OCI-LY3 (cell line): ENCODE measurements at regions not wholly inside any gene's neighbourhood (a gene's known extent, or its start where the extent isn't known, plus 50 kb on each side); places are given as distances from the start of the nearest gene placed in this dataset.

Source experiments
- EZH2phosphoT487 ChIP-seq: fragments of 200-600 bp; shearing (Covaris generic); IDR thresholded peaks from 2 replicates; pipeline ENCODE4 v1.6.1; 2018; ENCODE audit warnings: antibody characterized with exemption, mixed run types, low read depth
- TF ChIP-seq, protein P1 (sequence below): fragments of 200-600, 300-600 bp; sonication (generic); IDR thresholded peaks from 2 replicates; pipeline ENCODE4 v1.5.1; 2014; ENCODE audit warnings: antibody characterized with exemption, low read length, low read depth

DNA sequence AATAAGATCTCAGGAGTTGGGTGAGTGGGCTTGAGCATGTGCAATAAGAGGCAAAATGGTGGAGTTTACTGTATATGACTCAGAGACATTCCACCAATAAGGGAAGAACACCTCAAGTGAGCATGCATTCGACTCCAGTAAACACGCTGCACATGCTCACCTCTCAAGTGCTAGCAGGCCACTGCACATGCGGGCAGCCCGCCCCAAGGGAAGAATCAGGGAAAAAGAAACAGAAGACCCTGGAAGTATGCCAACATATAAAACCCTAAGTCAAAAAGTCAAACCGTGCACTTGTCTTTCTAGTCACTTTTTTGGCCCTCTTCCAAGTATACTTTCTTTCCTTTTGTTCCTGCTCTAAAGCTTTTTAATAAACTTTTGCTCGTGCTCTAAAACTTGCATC lies 245.3 kb upstream of the RASA1 start:
- TF ChIP-seq, protein P1, sequence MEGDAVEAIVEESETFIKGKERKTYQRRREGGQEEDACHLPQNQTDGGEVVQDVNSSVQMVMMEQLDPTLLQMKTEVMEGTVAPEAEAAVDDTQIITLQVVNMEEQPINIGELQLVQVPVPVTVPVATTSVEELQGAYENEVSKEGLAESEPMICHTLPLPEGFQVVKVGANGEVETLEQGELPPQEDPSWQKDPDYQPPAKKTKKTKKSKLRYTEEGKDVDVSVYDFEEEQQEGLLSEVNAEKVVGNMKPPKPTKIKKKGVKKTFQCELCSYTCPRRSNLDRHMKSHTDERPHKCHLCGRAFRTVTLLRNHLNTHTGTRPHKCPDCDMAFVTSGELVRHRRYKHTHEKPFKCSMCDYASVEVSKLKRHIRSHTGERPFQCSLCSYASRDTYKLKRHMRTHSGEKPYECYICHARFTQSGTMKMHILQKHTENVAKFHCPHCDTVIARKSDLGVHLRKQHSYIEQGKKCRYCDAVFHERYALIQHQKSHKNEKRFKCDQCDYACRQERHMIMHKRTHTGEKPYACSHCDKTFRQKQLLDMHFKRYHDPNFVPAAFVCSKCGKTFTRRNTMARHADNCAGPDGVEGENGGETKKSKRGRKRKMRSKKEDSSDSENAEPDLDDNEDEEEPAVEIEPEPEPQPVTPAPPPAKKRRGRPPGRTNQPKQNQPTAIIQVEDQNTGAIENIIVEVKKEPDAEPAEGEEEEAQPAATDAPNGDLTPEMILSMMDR: no peak
- no peak for TF ChIP-seq EZH2phosphoT487
